ENCODE measurements at regions not wholly inside any gene's neighbourhood (a gene's known extent, or its start where the extent isn't known, plus 50 kb on each side); places are given as distances from the start of the nearest gene placed in this dataset.

- H3K4me1 ChIP-seq (ENCODE audit: control insufficient read depth in 4 of 4, insufficient read depth in 4 of 4, low read length in 3 of 4): no peaks in the 10 kb centered on the region
These were observed 283.5 kb downstream of the LRATD1 start for GRCh38 chr2:14915983-14916382.

More at GRCh38 chr2:14915983-14916382, 283.5 kb downstream of the LRATD1 start:
- Histone ChIP-seq H3K27me3 (ENCODE audit: control insufficient read depth in 4 of 4, insufficient read depth in 4 of 4, low read length in 3 of 4) (no peaks in the 10 kb centered on the region), H3K4me3 (ENCODE audit: low read depth in 1 of 3, low read length in 3 of 3) (no peak overlapping the region), H3K9ac (ENCODE audit: low read depth in 1 of 2, low read length in 2 of 2) (no peak overlapping the region), H3K27ac (ENCODE audit: low read depth in 1 of 2, low read length in 2 of 2) (no peak overlapping the region), H3K9me3 (ENCODE audit: control insufficient read depth in 4 of 4, low read length in 3 of 4) (peaks cover 0 to 2% (median 0%) of the 10 kb centered on the region in 4 donors), H3K36me3 (ENCODE audit: control insufficient read depth in 4 of 4, insufficient read depth in 3 of 4, low read depth in 1 of 4, low read length in 3 of 4) (no peaks in the 10 kb centered on the region)
- DNase-seq (ENCODE audit: low spot score): no peak
- 70% methylated on average over 4 of the region's 4 CpGs for WGBS
- no peak for TF ChIP-seq JUND (IDR thresholded peaks at IDR 0.05)
- no peak for TF ChIP-seq ZBTB33 (IDR thresholded peaks at IDR 0.05)
- no peak for TF ChIP-seq GABPA (IDR thresholded peaks at IDR 0.05 in 1 of 2, conservative IDR thresholded peaks at IDR 0.05 in 1 of 2)
- TF ChIP-seq REST (IDR thresholded peaks at IDR 0.05): no peak
- no peak for TF ChIP-seq NR2F2 (IDR thresholded peaks at IDR 0.05)
- TF ChIP-seq EGR1 (IDR thresholded peaks at IDR 0.05; ENCODE audit: low read depth in 2 of 2): no peak
- TF ChIP-seq TAF1 (conservative IDR thresholded peaks at IDR 0.05): no peak
- no peak for TF ChIP-seq YY1 (IDR thresholded peaks at IDR 0.05)
- no peak for TF ChIP-seq RAD21 (IDR thresholded peaks at IDR 0.05)
- TF ChIP-seq HNF4G (IDR thresholded peaks at IDR 0.05): no peak
- no peak for TF ChIP-seq MAX (IDR thresholded peaks at IDR 0.05)
- no peak for TF ChIP-seq HNF4A (conservative IDR thresholded peaks at IDR 0.05)
- TF ChIP-seq CTCF (IDR thresholded peaks at IDR 0.05; ENCODE audit: low read depth, low read length, missing input control): no peak
- no peak for TF ChIP-seq SP1 (IDR thresholded peaks at IDR 0.05)
- no peak for TF ChIP-seq ATF3 (IDR thresholded peaks at IDR 0.05)

Data from liver (tissue), 8 donors.